ENCODE measurements at regions not wholly inside any gene's neighbourhood (a gene's known extent, or its start where the extent isn't known, plus 50 kb on each side); places are given as distances from the start of the nearest gene placed in this dataset.

DNA sequence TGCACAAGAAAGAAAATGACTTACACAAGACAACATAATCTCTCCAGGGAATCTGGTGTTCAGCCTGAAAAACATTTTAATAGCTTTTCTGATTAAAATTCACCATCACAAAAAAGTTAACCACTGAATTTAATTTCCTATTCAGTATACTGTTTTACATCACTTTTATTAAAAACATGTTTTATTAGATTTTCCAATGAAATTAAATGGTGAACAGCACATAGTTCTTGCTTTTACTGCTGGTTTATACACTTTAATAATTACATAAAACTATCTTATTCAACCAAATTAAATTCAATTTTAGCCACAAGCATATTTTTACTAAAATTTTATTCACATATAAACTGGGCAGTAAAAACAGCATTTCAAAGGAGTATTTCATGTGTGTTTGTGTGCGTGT lies 138.3 kb downstream of the NOL4 start:
- Histone ChIP-seq H2AFZ (no peak overlapping the region), H3K9me2 (ENCODE audit: insufficient read depth) (no peaks in the 10 kb centered on the region), H3K4me2 (ENCODE audit: unreplicated experiment) (no peak overlapping the region), H3K4me1 (ENCODE audit: insufficient read depth) (no peaks in the 10 kb centered on the region), H3F3A (ENCODE audit: insufficient read depth) (no peaks in the 10 kb centered on the region), H3K27ac (no peak overlapping the region), H3K27me3 (replicated peaks; ENCODE audit: insufficient read depth) (no peaks in the 10 kb centered on the region), H3K4me3 (no peak overlapping the region), H3K9ac (no peak overlapping the region), H4K20me1 (ENCODE audit: insufficient read depth) (no peaks in the 10 kb centered on the region), H3K9me3 (ENCODE audit: low read depth) (no peaks in the 10 kb centered on the region), H3K36me3 (ENCODE audit: low read depth) (no peaks in the 10 kb centered on the region), H3K79me2 (ENCODE audit: insufficient read depth) (no peaks in the 10 kb centered on the region)
- no peak for DNase-seq
- in situ Hi-C loops (cut with MboI), result no loop called here
- TF ChIP-seq EZH2 (IDR thresholded peaks at IDR 0.05; ENCODE audit: insufficient read depth, poor library complexity, severe bottlenecking) (no peak), EZH2phosphoT487 (IDR thresholded peaks at IDR 0.05; ENCODE audit: insufficient read depth, low read depth) (no peak)
- WGBS, 2 experiments (ENCODE audit: low coverage in 1 of 2, low lambda C conversion rate in 2 of 2, missing lambda C conversion rate in 2 of 2), result 12 to 20% methylated on average over 1 of the region's 1 CpG

DNA sequence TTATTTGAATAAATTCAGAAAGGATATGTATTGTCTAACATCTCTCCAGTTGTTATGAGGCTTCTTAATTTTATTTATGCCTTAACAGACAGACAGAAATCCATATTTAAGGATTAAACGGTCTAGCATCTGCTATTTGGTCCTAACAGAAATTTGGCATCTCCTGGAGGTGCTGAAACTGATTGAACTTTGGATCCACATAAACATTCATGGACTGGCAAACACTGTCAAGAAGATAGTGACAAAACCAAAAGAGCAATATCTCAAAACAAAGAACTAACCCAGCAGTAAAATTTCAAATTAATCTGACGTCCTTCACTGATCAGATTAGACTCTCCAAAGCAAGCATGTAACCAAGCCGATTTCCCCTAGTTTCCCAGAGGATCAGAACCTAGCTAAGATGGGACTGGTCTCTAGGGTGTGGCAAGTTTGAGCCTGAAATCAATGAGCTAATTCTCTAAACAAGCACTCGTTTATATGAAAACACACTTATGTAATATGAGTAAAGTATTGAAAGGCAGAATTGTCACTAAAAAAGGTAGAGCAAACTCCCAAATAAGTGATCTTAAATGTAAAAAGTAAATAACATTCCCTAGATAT lies 139.5 kb downstream of the NOL4 start:
- in situ Hi-C loops (cut with MboI), result no loop called here
- no peaks in the 10 kb centered on the region for H3K4me1 ChIP-seq (ENCODE audit: insufficient read depth)
- H3K36me3 ChIP-seq (ENCODE audit: low read depth), result no peaks in the 10 kb centered on the region
- no peak overlapping the region for H3K27ac ChIP-seq
- H3K9me2 ChIP-seq (ENCODE audit: insufficient read depth), result no peaks in the 10 kb centered on the region
- WGBS, 2 experiments (ENCODE audit: low coverage in 1 of 2, low lambda C conversion rate in 2 of 2, missing lambda C conversion rate in 2 of 2), result 14 to 21% methylated on average over 4 of the region's 4 CpGs
- H4K20me1 ChIP-seq (ENCODE audit: insufficient read depth), result no peaks in the 10 kb centered on the region
- no peak for DNase-seq
- H3K4me2 ChIP-seq (ENCODE audit: unreplicated experiment), result no peak overlapping the region
- no peaks in the 10 kb centered on the region for H3K79me2 ChIP-seq (ENCODE audit: insufficient read depth)
- H3K27me3 ChIP-seq (replicated peaks; ENCODE audit: insufficient read depth), result no peaks in the 10 kb centered on the region
- no peak for TF ChIP-seq EZH2 (IDR thresholded peaks at IDR 0.05; ENCODE audit: insufficient read depth, poor library complexity, severe bottlenecking)
- TF ChIP-seq EZH2phosphoT487 (IDR thresholded peaks at IDR 0.05; ENCODE audit: insufficient read depth, low read depth), result no peak
- H3F3A ChIP-seq (ENCODE audit: insufficient read depth), result no peaks in the 10 kb centered on the region
- no peak overlapping the region for H2AFZ ChIP-seq
- H3K4me3 ChIP-seq, result no peak overlapping the region
- H3K9ac ChIP-seq, result no peak overlapping the region
- H3K9me3 ChIP-seq (ENCODE audit: low read depth), result no peaks in the 10 kb centered on the region

DNA sequence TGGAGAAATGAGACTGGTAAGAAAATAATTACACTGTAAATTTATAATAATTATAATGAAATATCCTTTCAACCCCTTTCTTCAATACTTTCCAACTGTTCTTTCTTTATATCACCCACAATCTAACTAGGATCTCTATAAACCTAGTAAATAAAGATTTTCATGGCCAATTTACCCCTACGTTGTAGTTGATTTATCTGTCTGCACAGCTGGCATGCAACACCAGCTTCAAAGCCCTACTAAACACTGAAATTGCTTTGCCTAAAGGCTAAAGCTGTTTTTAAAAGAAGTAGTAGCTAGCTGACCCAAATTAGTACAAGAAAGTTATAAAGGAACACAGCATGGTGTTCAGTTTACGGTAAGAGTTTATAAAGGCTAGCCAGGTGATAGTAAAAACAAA lies 140.1 kb downstream of the NOL4 start:
- Histone ChIP-seq H3F3A (ENCODE audit: insufficient read depth) (no peaks in the 10 kb centered on the region), H2AFZ (no peak overlapping the region), H3K4me2 (ENCODE audit: unreplicated experiment) (no peak overlapping the region), H3K4me1 (ENCODE audit: insufficient read depth) (no peaks in the 10 kb centered on the region), H3K9ac (no peak overlapping the region), H3K9me3 (ENCODE audit: low read depth) (no peaks in the 10 kb centered on the region), H3K36me3 (ENCODE audit: low read depth) (no peaks in the 10 kb centered on the region), H4K20me1 (ENCODE audit: insufficient read depth) (no peaks in the 10 kb centered on the region), H3K27me3 (replicated peaks; ENCODE audit: insufficient read depth) (no peaks in the 10 kb centered on the region), H3K4me3 (no peak overlapping the region), H3K9me2 (ENCODE audit: insufficient read depth) (no peaks in the 10 kb centered on the region), H3K79me2 (ENCODE audit: insufficient read depth) (no peaks in the 10 kb centered on the region), H3K27ac (no peak overlapping the region)
- TF ChIP-seq EZH2phosphoT487 (IDR thresholded peaks at IDR 0.05; ENCODE audit: insufficient read depth, low read depth), result no peak
- no peak for TF ChIP-seq EZH2 (IDR thresholded peaks at IDR 0.05; ENCODE audit: insufficient read depth, poor library complexity, severe bottlenecking)
- WGBS, 2 experiments (ENCODE audit: low coverage in 1 of 2, low lambda C conversion rate in 2 of 2, missing lambda C conversion rate in 2 of 2), result 23 to 25% methylated on average over 2 of the region's 2 CpGs
- in situ Hi-C loops (cut with MboI), result no loop called here
- no peak for DNase-seq

DNA sequence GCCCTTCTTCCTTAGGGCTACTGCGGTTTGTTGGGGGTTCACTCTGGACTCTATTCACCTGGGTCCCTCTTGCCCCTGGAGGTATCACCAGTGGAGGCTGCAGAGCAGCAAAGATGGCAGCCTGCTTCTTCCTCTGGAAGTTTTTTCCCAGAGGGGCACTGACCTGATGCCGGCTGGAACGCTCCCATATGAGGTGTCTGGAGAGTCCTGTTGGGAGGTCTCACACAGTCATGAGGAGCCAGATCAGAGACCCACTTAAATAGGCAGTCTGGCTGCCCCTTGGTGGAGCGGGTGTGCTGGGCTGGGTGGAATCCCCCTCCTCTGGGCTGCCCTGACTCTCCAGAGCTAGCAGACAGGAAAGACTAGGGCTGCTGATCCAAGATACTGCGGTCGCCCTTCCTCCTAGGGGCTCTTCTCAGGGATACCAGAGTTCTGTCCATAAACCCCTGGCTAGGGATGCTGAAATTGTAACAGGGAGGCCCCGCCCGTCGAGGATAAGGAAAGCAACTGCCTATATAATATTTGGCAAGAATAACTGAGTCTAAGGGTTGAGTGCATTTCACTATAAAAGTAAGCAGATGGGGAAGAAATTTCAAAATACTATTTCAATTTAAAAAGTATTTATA lies 140.7 kb downstream of the NOL4 start:
- TF ChIP-seq EZH2phosphoT487 (IDR thresholded peaks at IDR 0.05; ENCODE audit: insufficient read depth, low read depth) (no peak), EZH2 (IDR thresholded peaks at IDR 0.05; ENCODE audit: insufficient read depth, poor library complexity, severe bottlenecking) (no peak)
- no peak overlapping the region for H3K9ac ChIP-seq
- H3F3A ChIP-seq (ENCODE audit: insufficient read depth), result no peaks in the 10 kb centered on the region
- WGBS, 2 experiments (ENCODE audit: low coverage in 1 of 2, low lambda C conversion rate in 2 of 2, missing lambda C conversion rate in 2 of 2), result 31 to 35% methylated on average over 9 of the region's 9 CpGs
- no peak for DNase-seq
- H3K79me2 ChIP-seq (ENCODE audit: insufficient read depth), result no peaks in the 10 kb centered on the region
- H3K9me2 ChIP-seq (ENCODE audit: insufficient read depth), result no peaks in the 10 kb centered on the region
- H3K4me3 ChIP-seq, result no peak overlapping the region
- H3K36me3 ChIP-seq (ENCODE audit: low read depth), result no peaks in the 10 kb centered on the region
- no peaks in the 10 kb centered on the region for H3K4me1 ChIP-seq (ENCODE audit: insufficient read depth)
- no peak overlapping the region for H2AFZ ChIP-seq
- H4K20me1 ChIP-seq (ENCODE audit: insufficient read depth), result no peaks in the 10 kb centered on the region
- no peak overlapping the region for H3K27ac ChIP-seq
- H3K9me3 ChIP-seq (ENCODE audit: low read depth), result no peaks in the 10 kb centered on the region
- in situ Hi-C loops (cut with MboI), result no loop called here
- no peak overlapping the region for H3K4me2 ChIP-seq (ENCODE audit: unreplicated experiment)
- H3K27me3 ChIP-seq (replicated peaks; ENCODE audit: insufficient read depth), result no peaks in the 10 kb centered on the region
